ENCODE measurements at regions not wholly inside any gene's neighbourhood (a gene's known extent, or its start where the extent isn't known, plus 50 kb on each side); places are given as distances from the start of the nearest gene placed in this dataset.

- H3K4me3 ChIP-seq (ENCODE audit: low read length), result no peak overlapping the region
- WGBS, 2 experiments (ENCODE audit: insufficient coverage in 1 of 2, insufficient read length in 1 of 2), result 86 to 90% methylated on average over 4 to 9 of the region's 9 CpGs
Observed at GRCh38 chr7:1326511-1326785, 93.8 kb downstream of the UNCX start.

DNA sequence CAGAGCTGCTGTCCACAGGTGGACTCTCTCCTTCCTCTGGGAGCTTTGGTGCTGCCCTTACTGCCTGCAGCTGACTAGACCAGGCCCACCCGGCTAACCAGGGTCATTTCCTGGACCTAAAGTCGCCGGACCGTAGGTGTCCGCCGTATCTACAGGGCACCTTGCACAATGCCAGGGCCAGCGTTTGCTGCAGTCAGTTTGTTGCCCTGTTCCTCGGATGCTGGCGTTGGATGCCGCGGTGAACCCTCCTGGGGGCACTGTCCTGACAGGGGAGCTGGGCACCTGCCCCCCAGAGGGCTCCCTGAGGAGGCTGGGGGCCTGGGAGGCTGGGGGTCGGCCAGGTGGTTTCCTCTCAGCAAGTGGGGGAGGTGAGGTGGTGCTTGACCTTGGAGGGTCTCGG lies 96.6 kb downstream of the UNCX start:
- H3K27me3 Mint-ChIP-seq (ENCODE audit: insufficient read depth), result no peaks in the 10 kb centered on the region
- H3K36me3 Mint-ChIP-seq (ENCODE audit: low read depth), result no peaks in the 10 kb centered on the region
- no peak overlapping the region for H3K4me3 Mint-ChIP-seq
- H3K4me1 Mint-ChIP-seq, result no peaks in the 10 kb centered on the region
- no peaks in the 10 kb centered on the region for H3K36me3 ChIP-seq (ENCODE audit: control insufficient read depth, insufficient read depth, low read length)
- H3K4me3 ChIP-seq (ENCODE audit: low read length), result no peak overlapping the region
- H3K9me3 Mint-ChIP-seq, result peaks cover 6% of the 10 kb centered on the region
- H3K9me3 ChIP-seq (ENCODE audit: control insufficient read depth, low read length), result no peaks in the 10 kb centered on the region
- H3K4me1 ChIP-seq (ENCODE audit: control insufficient read depth, insufficient read depth, low read length), result no peaks in the 10 kb centered on the region
- H3K27me3 ChIP-seq (ENCODE audit: control insufficient read depth, insufficient read depth, low read length, poor library complexity, severe bottlenecking), result no peaks in the 10 kb centered on the region
- H3K27ac Mint-ChIP-seq, result no peak overlapping the region
- no peak overlapping the region for H3K27ac ChIP-seq (ENCODE audit: low read depth, low read length)
- no peak for TF ChIP-seq CTCF (conservative IDR thresholded peaks at IDR 0.05)
- no peak overlapping the region for H3K9ac ChIP-seq (ENCODE audit: extremely low read depth, low read length, poor library complexity, severe bottlenecking)
- DNase-seq, result no peak
- 94 to 97% methylated on average over 7 to 13 of the region's 13 CpGs for WGBS, 2 experiments (ENCODE audit: insufficient coverage in 1 of 2, insufficient read length in 1 of 2)

More at GRCh38 chr7:1326511-1326785, 93.8 kb downstream of the UNCX start:
- Mint-ChIP-seq H3K4me1 (no peaks in the 10 kb centered on the region), H3K27ac (no peak overlapping the region), H3K36me3 (ENCODE audit: low read depth) (no peaks in the 10 kb centered on the region), H3K9me3 (peaks cover 6% of the 10 kb centered on the region), H3K4me3 (no peak overlapping the region), H3K27me3 (ENCODE audit: insufficient read depth) (no peaks in the 10 kb centered on the region)
- no peak for TF ChIP-seq CTCF (conservative IDR thresholded peaks at IDR 0.05)
- Histone ChIP-seq H3K27me3 (ENCODE audit: control insufficient read depth, insufficient read depth, low read length, poor library complexity, severe bottlenecking) (no peaks in the 10 kb centered on the region), H3K27ac (ENCODE audit: low read depth, low read length) (no peak overlapping the region), H3K4me1 (ENCODE audit: control insufficient read depth, insufficient read depth, low read length) (no peaks in the 10 kb centered on the region), H3K36me3 (ENCODE audit: control insufficient read depth, insufficient read depth, low read length) (no peaks in the 10 kb centered on the region), H3K9me3 (ENCODE audit: control insufficient read depth, low read length) (no peaks in the 10 kb centered on the region), H3K9ac (ENCODE audit: extremely low read depth, low read length, poor library complexity, severe bottlenecking) (no peak overlapping the region)
- DNase-seq, result no peak

- H3K36me3 ChIP-seq (ENCODE audit: control insufficient read depth, insufficient read depth, low read length), result no peaks in the 10 kb centered on the region
- H3K27ac ChIP-seq (ENCODE audit: low read depth, low read length), result no peak overlapping the region
- 86 to 91% methylated on average over 33 to 38 of the region's 38 CpGs for WGBS, 2 experiments (ENCODE audit: insufficient coverage in 1 of 2, insufficient read length in 1 of 2)
- Mint-ChIP-seq H3K9me3 (peaks cover 9% of the 10 kb centered on the region), H3K4me1 (no peaks in the 10 kb centered on the region), H3K27me3 (ENCODE audit: insufficient read depth) (peaks cover 3% of the 10 kb centered on the region), H3K27ac (no peak overlapping the region), H3K4me3 (no peak overlapping the region), H3K36me3 (ENCODE audit: low read depth) (no peaks in the 10 kb centered on the region)
- no peak for DNase-seq
- TF ChIP-seq CTCF (conservative IDR thresholded peaks at IDR 0.05), result no peak
- H3K4me3 ChIP-seq (ENCODE audit: low read length), result no peak overlapping the region
- H3K27me3 ChIP-seq (ENCODE audit: control insufficient read depth, insufficient read depth, low read length, poor library complexity, severe bottlenecking), result no peaks in the 10 kb centered on the region
- no peak overlapping the region for H3K9ac ChIP-seq (ENCODE audit: extremely low read depth, low read length, poor library complexity, severe bottlenecking)
- H3K4me1 ChIP-seq (ENCODE audit: control insufficient read depth, insufficient read depth, low read length), result no peaks in the 10 kb centered on the region
- no peaks in the 10 kb centered on the region for H3K9me3 ChIP-seq (ENCODE audit: control insufficient read depth, low read length)
Observed at GRCh38 chr7:1329966-1330800, 97.5 kb downstream of the UNCX start.

Data from endodermal cell (in vitro differentiated cells).